AG04449 (cell line): ENCODE measurements at regions not wholly inside any gene's neighbourhood (a gene's known extent, or its start where the extent isn't known, plus 50 kb on each side); places are given as distances from the start of the nearest gene placed in this dataset.

Experiments used
- CTCF ChIA-PET: fragments of 350-600 bp; formaldehyde crosslinking; extraction: SDS; loops from one replicate; lab custom pipeline; 2021; ENCODE audit warnings: antibody characterized with exemption; lab: Yijun Ruan, JAX
- POLR2A ChIA-PET: fragments of 400-600, 350-600 bp; formaldehyde crosslinking; extraction: SDS; loops from one replicate; lab custom pipeline; 2020; ENCODE audit warnings: antibody characterized with exemption, inconsistent platforms; lab: Yijun Ruan, JAX
- DNase-seq: peaks from one replicate; pipeline ENCODE4 v3.0.0-alpha.2; 2010; ENCODE audit warnings: low read depth, low spot score
- H3K4me3 ChIP-seq: 2 replicates; pipeline ENCODE4 v1.5.1; 2011; ENCODE audit warnings: low read depth, mild to moderate bottlenecking, control low read depth, low read length
- TF ChIP-seq, protein P1 (sequence below): IDR thresholded peaks from one replicate; pipeline ENCODE4 v1.5.1; 2011; ENCODE audit warnings: mild to moderate bottlenecking, moderate library complexity, low read length, control low read depth, inconsistent platforms; ENCODE audit not compliant: insufficient read depth; ENCODE audit errors: missing control alignments

DNA sequence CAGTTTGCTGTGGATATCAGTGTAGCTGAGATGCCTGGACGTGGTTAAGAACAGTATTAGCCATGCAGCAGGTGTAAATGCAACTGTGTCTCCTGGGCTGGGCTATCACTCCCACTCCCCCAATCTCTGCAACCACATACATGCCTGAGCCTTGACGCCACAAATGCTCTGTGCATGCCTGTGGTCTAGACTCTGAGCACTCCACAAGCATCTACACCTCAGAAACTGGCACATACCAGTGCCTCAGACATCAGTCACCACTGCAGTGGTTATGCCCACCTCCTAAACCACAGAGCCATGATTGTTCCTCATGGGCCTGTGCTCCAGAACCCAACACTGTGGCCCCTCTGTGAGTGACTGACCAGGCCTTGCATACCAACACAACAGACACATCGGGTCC is 226.8 kb upstream of the ALG10 start:
- TF ChIP-seq, protein P1, sequence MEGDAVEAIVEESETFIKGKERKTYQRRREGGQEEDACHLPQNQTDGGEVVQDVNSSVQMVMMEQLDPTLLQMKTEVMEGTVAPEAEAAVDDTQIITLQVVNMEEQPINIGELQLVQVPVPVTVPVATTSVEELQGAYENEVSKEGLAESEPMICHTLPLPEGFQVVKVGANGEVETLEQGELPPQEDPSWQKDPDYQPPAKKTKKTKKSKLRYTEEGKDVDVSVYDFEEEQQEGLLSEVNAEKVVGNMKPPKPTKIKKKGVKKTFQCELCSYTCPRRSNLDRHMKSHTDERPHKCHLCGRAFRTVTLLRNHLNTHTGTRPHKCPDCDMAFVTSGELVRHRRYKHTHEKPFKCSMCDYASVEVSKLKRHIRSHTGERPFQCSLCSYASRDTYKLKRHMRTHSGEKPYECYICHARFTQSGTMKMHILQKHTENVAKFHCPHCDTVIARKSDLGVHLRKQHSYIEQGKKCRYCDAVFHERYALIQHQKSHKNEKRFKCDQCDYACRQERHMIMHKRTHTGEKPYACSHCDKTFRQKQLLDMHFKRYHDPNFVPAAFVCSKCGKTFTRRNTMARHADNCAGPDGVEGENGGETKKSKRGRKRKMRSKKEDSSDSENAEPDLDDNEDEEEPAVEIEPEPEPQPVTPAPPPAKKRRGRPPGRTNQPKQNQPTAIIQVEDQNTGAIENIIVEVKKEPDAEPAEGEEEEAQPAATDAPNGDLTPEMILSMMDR: no peak
- no peak overlapping the region for H3K4me3 ChIP-seq
- POLR2A ChIA-PET: no interaction called here
- CTCF ChIA-PET: no interaction called here
- no peak for DNase-seq

DNA sequence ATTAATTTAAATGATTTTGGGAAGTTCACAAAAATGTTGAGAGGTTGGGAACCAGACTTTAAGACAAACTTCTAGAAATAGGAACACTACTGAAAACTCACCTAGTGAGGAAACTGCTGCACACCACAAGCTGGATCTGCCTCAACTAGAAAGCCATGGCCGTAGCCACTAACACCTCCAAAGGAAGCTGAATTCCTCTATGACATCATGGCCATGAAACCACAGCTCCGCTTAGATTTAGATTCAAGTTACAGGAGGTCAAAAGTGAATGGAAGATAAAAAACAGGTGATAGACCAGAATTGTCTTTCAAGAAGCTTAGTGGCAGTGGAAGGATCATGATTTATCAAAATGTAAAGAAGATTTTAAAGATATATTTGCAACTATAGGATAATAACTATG is 208.8 kb upstream of the ALG10 start:
- no peak overlapping the region for H3K4me3 ChIP-seq
- POLR2A ChIA-PET: no interaction called here
- no peak for DNase-seq
- CTCF ChIA-PET: no interaction called here
- TF ChIP-seq, protein P1: no peak

DNA sequence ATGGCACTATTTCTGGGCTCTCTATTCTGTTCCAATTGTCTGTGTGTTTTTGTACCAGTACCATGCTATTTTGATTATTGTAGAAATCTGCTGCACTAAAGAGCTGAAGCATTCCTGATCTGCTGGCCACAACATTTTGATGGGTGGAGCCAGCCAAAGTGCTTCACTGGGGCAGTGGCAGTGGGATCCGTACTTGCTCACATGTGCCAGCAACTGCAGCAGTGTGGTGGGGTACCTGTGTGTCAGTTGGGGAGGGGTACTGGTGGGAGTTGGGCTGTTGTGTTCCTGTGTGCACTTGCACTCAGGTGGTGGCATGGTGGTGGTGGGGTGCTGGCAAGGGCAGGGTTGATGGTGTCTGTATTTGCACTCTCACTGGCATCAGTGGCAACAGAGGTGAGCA is 204.6 kb upstream of the ALG10 start:
- ChIA-PET CTCF (no interaction called here), POLR2A (no interaction called here)
- TF ChIP-seq, protein P1: no peak
- DNase-seq: no peak
- H3K4me3 ChIP-seq: no peak overlapping the region

DNA sequence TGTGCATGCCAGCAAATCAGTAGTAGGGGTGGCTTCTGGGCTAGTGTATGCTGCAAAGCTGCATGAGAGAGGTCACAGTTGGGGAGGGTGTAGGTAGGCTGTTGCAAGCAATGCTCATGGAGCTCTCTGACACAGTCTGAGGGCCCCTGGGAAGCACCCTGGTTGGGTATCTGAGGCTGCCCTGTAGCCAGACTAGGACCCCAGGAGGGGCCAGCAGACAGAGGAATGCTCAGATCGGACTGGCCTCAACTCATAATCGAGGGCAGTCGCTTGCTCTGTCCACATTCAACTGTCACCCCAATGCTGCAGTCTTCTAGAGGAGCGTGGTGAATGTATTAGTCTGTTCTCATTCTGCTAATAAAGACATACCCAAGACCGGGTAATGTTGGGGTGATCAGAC is 204.0 kb upstream of the ALG10 start:
- no peak overlapping the region for H3K4me3 ChIP-seq
- POLR2A ChIA-PET: no interaction called here
- TF ChIP-seq, protein P1: no peak
- no peak for DNase-seq
- CTCF ChIA-PET: no interaction called here

DNA sequence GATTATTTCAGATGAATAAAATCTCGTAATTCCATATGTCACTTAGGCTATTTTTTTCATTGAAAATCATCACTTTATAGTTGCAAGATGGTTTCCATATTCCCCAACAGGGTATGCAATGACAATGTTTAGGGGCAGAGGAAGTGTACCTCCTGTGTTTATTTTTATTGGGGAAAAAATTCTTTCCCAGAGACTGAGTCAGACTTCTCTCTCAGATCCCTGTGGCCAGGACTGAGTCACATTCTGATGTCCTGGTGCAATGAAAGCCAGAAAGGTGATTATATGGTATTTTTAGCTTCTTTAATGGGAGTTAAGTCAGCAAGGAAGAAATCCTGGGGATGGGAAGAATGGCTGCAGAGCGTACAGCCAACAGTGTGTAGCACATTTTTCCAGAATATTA is 196.9 kb upstream of the ALG10 start:
- no peak for DNase-seq
- no peak overlapping the region for H3K4me3 ChIP-seq
- TF ChIP-seq, protein P1: no peak
- ChIA-PET POLR2A (no interaction called here), CTCF (no interaction called here)

DNA sequence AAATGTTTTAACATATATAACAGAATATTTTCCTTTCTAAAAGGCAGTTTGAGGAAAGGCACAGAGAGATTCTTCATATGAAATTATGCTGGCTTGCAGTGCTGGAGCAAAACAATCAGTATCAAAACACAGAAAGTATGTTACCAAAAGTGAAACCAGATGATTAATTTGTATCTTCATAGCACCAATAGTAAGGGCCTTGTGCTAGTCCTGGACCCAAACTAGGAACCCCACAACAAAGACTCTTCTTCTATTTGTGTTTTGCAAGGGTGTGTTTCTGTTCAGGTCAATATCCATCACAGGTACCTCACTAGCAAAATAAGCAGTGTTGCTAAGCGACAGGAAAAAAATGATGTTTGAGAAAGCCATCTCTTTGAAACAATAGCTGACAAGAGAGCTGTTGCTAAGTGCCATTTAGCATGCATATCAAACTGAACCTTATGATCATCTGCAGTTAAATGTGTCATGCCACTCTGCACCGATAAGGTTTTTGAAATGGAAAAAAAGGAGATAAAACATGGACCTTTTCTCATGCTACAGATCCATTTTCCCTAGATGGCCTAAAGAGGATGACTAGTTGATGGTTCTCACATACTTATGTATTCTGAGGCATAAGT is 196.2 kb upstream of the ALG10 start:
- no peak for DNase-seq
- ChIA-PET POLR2A (no interaction called here), CTCF (no interaction called here)
- H3K4me3 ChIP-seq: no peak overlapping the region
- TF ChIP-seq, protein P1: no peak
